CD4-positive, alpha-beta memory T cell (primary cell): ENCODE measurements at regions not wholly inside any gene's neighbourhood (a gene's known extent, or its start where the extent isn't known, plus 50 kb on each side); places are given as distances from the start of the nearest gene placed in this dataset.
A peak's percentile ranks its signal among the peaks of the same experiment; 100 is the strongest.

Experiments
- CTCF ChIA-PET: fragments of 350-600 bp; sonication (Branson Sonifier 250); formaldehyde crosslinking; loops from one replicate; lab custom pipeline; 2021; ENCODE audit warnings: inconsistent platforms; ENCODE audit not compliant: partially characterized antibody; lab: Charles Lee
- POLR2A ChIA-PET: fragments of 350-600 bp; sonication (Branson Sonifier 250); formaldehyde crosslinking; loops from one replicate; lab custom pipeline; 2021; ENCODE audit not compliant: partially characterized antibody; lab: Charles Lee
- DNase-seq, 5 donors: peaks; one replicate each; pipeline versions ENCODE4 v3.0.0 to v3.0.0-alpha.2; 2020 to 2022; ENCODE audit warnings: mixed read lengths in 1 of 5
- H3K27ac ChIP-seq: one replicate; pipeline ENCODE4 v1.7.0; 2013; ENCODE audit warnings: low read depth, low read length
- H3K27me3 ChIP-seq: 2 replicates; pipeline ENCODE4 v1.7.0; 2013; ENCODE audit warnings: mild to moderate bottlenecking, low read length, moderate library complexity; ENCODE audit not compliant: insufficient read depth
- H3K36me3 ChIP-seq: 2 replicates; pipeline ENCODE4 v1.7.0; 2013; ENCODE audit warnings: mild to moderate bottlenecking, low read length, moderate library complexity; ENCODE audit not compliant: insufficient read depth
- H3K4me1 ChIP-seq: 2 replicates; pipeline ENCODE4 v1.7.0; 2013; ENCODE audit warnings: mild to moderate bottlenecking, low read length, moderate library complexity; ENCODE audit not compliant: insufficient read depth
- H3K4me3 ChIP-seq, 2 donors: one replicate each; pipeline ENCODE4 v1.7.0; 2013; ENCODE audit warnings: low read length in 2 of 2, mild to moderate bottlenecking in 1 of 2
- H3K9me3 ChIP-seq, 2 donors: one replicate each; pipeline ENCODE4 v1.7.0; 2013; ENCODE audit warnings: low read length in 2 of 2, control low read depth in 1 of 2; ENCODE audit not compliant: control insufficient read depth in 1 of 2
- H3K27ac Mint-ChIP-seq, 7 donors: one replicate each; pipeline ENCODE4 v1.8.0; 2020 to 2021; ENCODE audit warnings: mixed read lengths in 7 of 7, mild to moderate bottlenecking in 6 of 7, inconsistent platforms in 3 of 7, moderate library complexity in 3 of 7
- H3K27me3 Mint-ChIP-seq, 2 donors: one replicate each; pipeline ENCODE4 v1.8.0; 2020 to 2021; ENCODE audit warnings: mixed read lengths in 2 of 2
- H3K36me3 Mint-ChIP-seq, 2 donors: one replicate each; pipeline ENCODE4 v1.8.0; 2020 to 2021; ENCODE audit warnings: mixed read lengths in 2 of 2, inconsistent platforms in 1 of 2, mild to moderate bottlenecking in 1 of 2
- H3K4me1 Mint-ChIP-seq, 4 donors: one replicate each; pipeline ENCODE4 v1.8.0; 2020 to 2021; ENCODE audit warnings: mixed read lengths in 4 of 4, mild to moderate bottlenecking in 1 of 4
- H3K4me3 Mint-ChIP-seq, 8 donors: one replicate each; pipeline ENCODE4 v1.8.0; 2020 to 2021; ENCODE audit warnings: mixed read lengths in 8 of 8, mild to moderate bottlenecking in 7 of 8, moderate library complexity in 6 of 8, inconsistent platforms in 3 of 8
- H3K9me3 Mint-ChIP-seq, 8 donors: one replicate each; pipeline ENCODE4 v1.8.0; 2020 to 2021; ENCODE audit warnings: mixed read lengths in 8 of 8, mild to moderate bottlenecking in 5 of 8, inconsistent platforms in 3 of 8, moderate library complexity in 1 of 8
- intact Hi-C: fragments of 100-400 bp; cut with micrococcal nuclease; formaldehyde crosslinking; loops from one replicate; pipeline ENCODE4 v1.15.1; 2023

DNA sequence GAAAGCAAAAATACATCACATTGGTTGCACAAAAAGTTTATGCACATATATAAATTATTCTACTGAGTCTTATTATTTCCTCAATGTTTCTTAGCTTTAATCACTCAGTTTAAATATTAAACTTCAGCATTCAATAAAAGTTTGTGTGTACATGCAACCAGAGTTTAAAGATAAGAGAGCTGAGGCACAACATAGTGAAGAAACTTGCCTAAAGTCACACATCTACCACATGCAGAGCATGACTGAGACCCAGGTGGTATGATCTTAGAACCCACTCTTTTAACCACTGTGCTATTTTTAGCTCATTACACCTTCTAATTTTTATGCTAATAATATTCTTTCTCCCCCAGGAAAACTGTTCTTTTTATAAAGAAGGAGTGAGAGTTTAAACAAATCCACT lies 96.1 kb upstream of the GOLIM4 start:
- POLR2A ChIA-PET: no interaction called here
- intact Hi-C loops: no loop called here
- CTCF ChIA-PET: interaction anchor here (0.8 kb wide), 1 partner anchor 14 kb away, joined by 3 read pairs; no protein-coding TSS in a partner anchor
- Histone ChIP-seq H3K9me3 (no peaks in the 10 kb centered on the region), H3K4me3 (no peak overlapping the region), H3K27me3 (no peaks in the 10 kb centered on the region), H3K27ac (no peak overlapping the region), H3K36me3 (no peaks in the 10 kb centered on the region), H3K4me1 (no peaks in the 10 kb centered on the region)
- H3K4me3 Mint-ChIP-seq: no peak overlapping the region
- H3K27ac Mint-ChIP-seq: no peak overlapping the region
- peaks cover 0 to 4% (median 0%) of the 10 kb centered on the region in 8 donors for H3K9me3 Mint-ChIP-seq
- no peak for DNase-seq
- H3K4me1 Mint-ChIP-seq: no peaks in the 10 kb centered on the region
- peaks cover 0 to 1% of the 10 kb centered on the region in 2 donors for H3K27me3 Mint-ChIP-seq
- no peaks in the 10 kb centered on the region for H3K36me3 Mint-ChIP-seq

DNA sequence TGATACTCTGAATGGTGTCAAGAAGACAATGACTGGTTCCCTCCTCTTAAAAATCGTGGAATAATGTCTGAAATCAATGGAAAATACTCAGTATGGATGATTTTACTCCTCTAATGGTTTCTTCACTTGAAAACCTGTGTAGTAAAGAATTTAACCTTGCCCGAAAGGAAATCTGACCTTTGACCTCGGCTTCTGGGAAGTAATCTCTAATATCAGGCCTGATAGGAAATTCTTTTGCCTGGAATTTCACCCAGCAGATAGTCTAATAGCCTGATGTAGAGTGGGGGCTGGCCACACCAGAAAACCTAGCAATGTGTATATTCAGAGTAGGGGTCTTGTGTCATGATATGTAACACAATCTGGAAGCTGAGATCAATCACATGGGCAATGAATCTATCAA lies 91.5 kb upstream of the GOLIM4 start:
- Histone ChIP-seq H3K27ac (no peak overlapping the region), H3K36me3 (no peaks in the 10 kb centered on the region), H3K4me3 (no peak overlapping the region), H3K27me3 (no peaks in the 10 kb centered on the region), H3K4me1 (no peaks in the 10 kb centered on the region), H3K9me3 (no peaks in the 10 kb centered on the region)
- ChIA-PET CTCF (no interaction called here), POLR2A (no interaction called here)
- peaks cover 0 to 4% (median 0%) of the 10 kb centered on the region in 8 donors for H3K9me3 Mint-ChIP-seq
- no peaks in the 10 kb centered on the region for H3K36me3 Mint-ChIP-seq
- peaks cover 0 to 2% of the 10 kb centered on the region in 2 donors for H3K27me3 Mint-ChIP-seq
- H3K4me1 Mint-ChIP-seq: no peaks in the 10 kb centered on the region
- H3K27ac Mint-ChIP-seq: no peak overlapping the region
- H3K4me3 Mint-ChIP-seq: no peak overlapping the region
- no peak for DNase-seq
- intact Hi-C loops: no loop called here

DNA sequence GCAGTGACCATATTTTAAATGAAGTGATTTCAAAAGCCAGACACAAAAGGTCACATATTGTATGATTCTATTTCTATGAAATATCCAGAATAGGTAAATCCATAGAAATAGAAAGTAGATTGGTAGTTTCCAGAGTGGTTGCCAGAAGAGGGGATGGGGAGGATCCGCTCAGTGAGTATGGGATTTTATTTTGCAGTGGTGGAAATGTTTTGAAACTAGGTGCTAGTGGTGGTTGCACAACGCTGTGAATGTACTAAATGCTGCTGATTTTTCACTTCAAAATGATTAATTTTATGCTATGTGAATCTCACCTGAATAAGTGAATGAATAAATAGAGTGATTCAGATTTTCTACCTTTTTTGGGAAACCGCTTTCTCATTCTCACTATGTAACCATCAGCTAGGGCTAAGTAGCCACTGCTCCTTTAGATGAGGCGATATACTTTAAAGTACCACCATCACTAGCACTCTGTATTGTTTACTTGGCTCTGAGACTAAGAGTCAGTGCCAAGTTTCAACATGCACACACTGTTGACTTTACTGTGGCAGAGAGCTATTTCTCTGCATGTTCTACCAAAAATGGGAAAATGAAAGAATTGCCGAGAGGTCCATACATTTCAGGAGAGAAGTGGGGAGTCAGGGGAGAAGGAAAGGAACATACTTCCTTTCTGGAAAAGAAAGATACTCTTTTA lies 90.7 kb upstream of the GOLIM4 start:
- Mint-ChIP-seq H3K27me3 (peaks cover 0 to 2% of the 10 kb centered on the region in 2 donors), H3K9me3 (peaks cover 0 to 4% (median 0%) of the 10 kb centered on the region in 8 donors), H3K4me1 (no peaks in the 10 kb centered on the region), H3K36me3 (no peaks in the 10 kb centered on the region), H3K27ac (no peak overlapping the region), H3K4me3 (no peak overlapping the region)
- no peaks in the 10 kb centered on the region for H3K4me1 ChIP-seq
- POLR2A ChIA-PET: no interaction called here
- H3K9me3 ChIP-seq: no peaks in the 10 kb centered on the region
- intact Hi-C loops: no loop called here
- H3K27ac ChIP-seq: no peak overlapping the region
- no peaks in the 10 kb centered on the region for H3K27me3 ChIP-seq
- H3K4me3 ChIP-seq: no peak overlapping the region
- H3K36me3 ChIP-seq: no peaks in the 10 kb centered on the region
- CTCF ChIA-PET: no interaction called here
- DNase-seq: no peak

GRCh38 chr3:168183774-168184173 lies 88.0 kb upstream of the GOLIM4 start:
- H3K4me3 Mint-ChIP-seq: no peak overlapping the region
- no peaks in the 10 kb centered on the region for H3K4me1 Mint-ChIP-seq
- H3K27me3 Mint-ChIP-seq: peaks cover 0 to 2% of the 10 kb centered on the region in 2 donors
- no peaks in the 10 kb centered on the region for H3K36me3 Mint-ChIP-seq
- no peak overlapping the region for H3K27ac Mint-ChIP-seq
- CTCF ChIA-PET: no interaction called here
- H3K27ac ChIP-seq: no peak overlapping the region
- POLR2A ChIA-PET: no interaction called here
- H3K27me3 ChIP-seq: no peaks in the 10 kb centered on the region
- no peak for DNase-seq
- no peak overlapping the region for H3K4me3 ChIP-seq
- peaks cover 0 to 1% (median 0%) of the 10 kb centered on the region in 8 donors for H3K9me3 Mint-ChIP-seq
- intact Hi-C loops: no loop called here
- H3K36me3 ChIP-seq: no peaks in the 10 kb centered on the region
- H3K4me1 ChIP-seq: no peaks in the 10 kb centered on the region
- no peaks in the 10 kb centered on the region for H3K9me3 ChIP-seq

DNA sequence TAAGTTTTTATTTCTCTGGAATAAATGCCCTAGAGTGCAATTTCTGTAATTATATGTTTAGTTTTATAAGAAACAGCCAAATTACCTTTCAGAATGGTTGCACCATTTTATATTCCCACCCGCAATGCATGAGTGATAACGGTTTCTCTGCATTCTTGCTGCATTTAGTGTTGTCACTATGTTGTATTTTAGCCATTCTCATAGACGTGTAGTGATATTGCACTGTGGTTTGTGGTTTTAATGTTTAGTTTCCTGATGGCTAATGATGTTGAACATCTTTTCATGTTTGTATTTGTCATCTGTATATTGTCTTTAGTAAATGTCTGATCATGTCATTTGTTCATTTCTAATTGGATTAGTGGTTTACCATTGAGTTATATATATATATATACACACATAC lies 73.0 kb upstream of the GOLIM4 start:
- no peaks in the 10 kb centered on the region for H3K9me3 ChIP-seq
- intact Hi-C loops: no loop called here
- Mint-ChIP-seq H3K36me3 (no peaks in the 10 kb centered on the region), H3K9me3 (no peaks in the 10 kb centered on the region), H3K4me3 (no peak overlapping the region), H3K27ac (no peak overlapping the region), H3K27me3 (no peaks in the 10 kb centered on the region), H3K4me1 (no peaks in the 10 kb centered on the region)
- H3K4me1 ChIP-seq: no peaks in the 10 kb centered on the region
- H3K36me3 ChIP-seq: no peaks in the 10 kb centered on the region
- no peaks in the 10 kb centered on the region for H3K27me3 ChIP-seq
- ChIA-PET CTCF (no interaction called here), POLR2A (no interaction called here)
- no peak for DNase-seq
- H3K27ac ChIP-seq: no peak overlapping the region
- no peak overlapping the region for H3K4me3 ChIP-seq

- Histone ChIP-seq H3K4me3 (no peak overlapping the region), H3K9me3 (no peaks in the 10 kb centered on the region), H3K4me1 (no peaks in the 10 kb centered on the region), H3K27me3 (no peaks in the 10 kb centered on the region), H3K27ac (no peak overlapping the region), H3K36me3 (no peaks in the 10 kb centered on the region)
- peak in 3 of 5 donors; percentile 1 to 13 (median 3) for DNase-seq
- Mint-ChIP-seq H3K27ac (no peak overlapping the region), H3K9me3 (no peaks in the 10 kb centered on the region), H3K27me3 (no peaks in the 10 kb centered on the region), H3K36me3 (no peaks in the 10 kb centered on the region), H3K4me3 (peak overlapping the region in 3 of 8 donors; percentile 7 to 43 (median 39)), H3K4me1 (no peaks in the 10 kb centered on the region)
- CTCF ChIA-PET: interaction anchor here (0.7 to 1.6 kb wide), 3 partner anchors 55 to 120 kb away, joined by 3 to 4 read pairs (median 4); no protein-coding TSS in a partner anchor
- POLR2A ChIA-PET: no interaction called here
- intact Hi-C loops: no loop called here
Observed at GRCh38 chr3:168165390-168166269, 69.9 kb upstream of the GOLIM4 start.

DNA sequence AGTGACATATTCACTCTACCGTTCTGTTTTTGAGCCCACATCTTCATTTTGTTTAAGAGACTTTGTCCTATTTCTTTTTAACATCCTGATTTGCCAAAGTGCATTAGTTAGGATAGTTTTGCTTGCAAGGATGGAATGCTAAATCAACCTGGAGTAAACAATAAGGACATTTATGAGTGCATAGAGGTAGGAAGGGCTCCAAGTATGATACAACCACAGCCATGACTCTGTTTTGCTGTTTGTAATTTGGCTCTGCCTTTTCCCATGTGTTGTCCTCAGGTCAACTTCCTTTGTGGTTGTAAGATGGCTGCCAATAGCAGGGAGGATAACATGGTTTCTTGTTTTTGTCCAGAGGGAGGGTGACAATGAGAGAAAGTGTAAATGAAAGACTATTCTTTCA lies 66.4 kb upstream of the GOLIM4 start:
- no peaks in the 10 kb centered on the region for H3K36me3 Mint-ChIP-seq
- no peak overlapping the region for H3K27ac Mint-ChIP-seq
- peaks cover 0 to 2% (median 0%) of the 10 kb centered on the region in 8 donors for H3K9me3 Mint-ChIP-seq
- H3K27me3 Mint-ChIP-seq: peaks cover 1 to 2% of the 10 kb centered on the region in 2 donors
- no peaks in the 10 kb centered on the region for H3K9me3 ChIP-seq
- H3K4me1 ChIP-seq: no peaks in the 10 kb centered on the region
- no peak for DNase-seq
- intact Hi-C loops: no loop called here
- H3K36me3 ChIP-seq: no peaks in the 10 kb centered on the region
- POLR2A ChIA-PET: no interaction called here
- CTCF ChIA-PET: no interaction called here
- H3K27ac ChIP-seq: no peak overlapping the region
- H3K4me3 ChIP-seq: no peak overlapping the region
- H3K27me3 ChIP-seq: no peaks in the 10 kb centered on the region
- H3K4me1 Mint-ChIP-seq: no peaks in the 10 kb centered on the region
- H3K4me3 Mint-ChIP-seq: no peak overlapping the region
